Calu3 (cell line): ENCODE measurements at regions not wholly inside any gene's neighbourhood (a gene's known extent, or its start where the extent isn't known, plus 50 kb on each side); places are given as distances from the start of the nearest gene placed in this dataset.

ENCODE experiments used
- BruUV-seq: library from RNA; stranded (reverse); fragments of 400-500 nt; replicated peaks from 2 replicates; lab custom pipeline; 2021; lab: Mats Ljungman, UMichigan
- CTCF ChIA-PET: fragments of 300-600 bp; sonication (Branson Sonifier 250); formaldehyde crosslinking; loops from one replicate; lab custom pipeline; 2022; ENCODE audit warnings: antibody characterized with exemption; lab: Charles Lee
- DNase-seq: peaks from one replicate; pipeline ENCODE4 v3.0.0; 2022
- H3K27ac Mint-ChIP-seq: one replicate; pipeline ENCODE4 v1.8.0; 2022; ENCODE audit warnings: mixed read lengths; ENCODE audit not compliant: unreplicated experiment
- H3K27me3 Mint-ChIP-seq: one replicate; pipeline ENCODE4 v1.8.0; 2022; ENCODE audit warnings: mixed read lengths; ENCODE audit not compliant: unreplicated experiment
- H3K36me3 Mint-ChIP-seq: one replicate; pipeline ENCODE4 v1.8.0; 2022; ENCODE audit warnings: mild to moderate bottlenecking, moderate library complexity, mixed read lengths; ENCODE audit not compliant: insufficient read depth, unreplicated experiment
- H3K4me1 Mint-ChIP-seq: one replicate; pipeline ENCODE4 v1.8.0; 2022; ENCODE audit warnings: mild to moderate bottlenecking, low read depth, mixed read lengths; ENCODE audit not compliant: unreplicated experiment
- H3K4me3 Mint-ChIP-seq: one replicate; pipeline ENCODE4 v1.8.0; 2022; ENCODE audit warnings: mild to moderate bottlenecking, low read depth, moderate library complexity, mixed read lengths; ENCODE audit not compliant: unreplicated experiment
- H3K9me3 Mint-ChIP-seq: one replicate; pipeline ENCODE4 v1.8.0; 2022; ENCODE audit warnings: low read depth, mixed read lengths; ENCODE audit not compliant: unreplicated experiment
- CTCF ChIP-seq: fragments of 200-600 bp; IDR thresholded peaks from one replicate; pipeline ENCODE4 v1.8.0; 2022; ENCODE audit warnings: antibody characterized with exemption; ENCODE audit not compliant: unreplicated experiment
- intact Hi-C: fragments of 100-400 bp; cut with micrococcal nuclease; formaldehyde crosslinking; loops from one replicate; pipeline ENCODE4 v1.10.0; 2022; ENCODE audit not compliant: unreplicated experiment

DNA sequence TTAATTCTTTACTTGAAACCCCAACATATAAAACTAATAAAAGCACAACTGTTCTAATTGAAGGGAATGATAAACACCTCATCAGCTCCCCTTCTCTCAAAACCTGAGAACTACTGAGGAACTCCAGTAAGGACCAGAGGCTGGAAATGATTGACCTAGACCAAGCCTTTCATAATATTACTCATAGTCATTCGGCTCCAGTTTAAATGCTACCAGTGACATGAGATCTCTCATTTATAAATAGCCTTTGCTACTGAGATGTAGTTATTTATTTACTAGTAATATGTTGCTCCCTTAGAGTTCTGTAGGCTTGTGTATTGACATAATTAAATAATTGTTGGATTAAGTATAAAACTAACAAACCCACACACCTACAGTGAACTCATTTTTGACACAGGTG lies 209.8 kb upstream of the PRMT6 start:
- H3K27me3 Mint-ChIP-seq, result no peaks in the 10 kb centered on the region
- no TSS peak for BruUV-seq

GRCh38 chr1:106861110-106861509 lies 195.4 kb upstream of the PRMT6 start:
- intact Hi-C loops, result no loop called here
- H3K4me3 Mint-ChIP-seq, result no peak overlapping the region
- H3K4me1 Mint-ChIP-seq, result no peaks in the 10 kb centered on the region
- DNase-seq, result no peak
- TF ChIP-seq CTCF, result no peak
- H3K9me3 Mint-ChIP-seq, result peaks cover 5% of the 10 kb centered on the region
- no peak overlapping the region for H3K27ac Mint-ChIP-seq
- no TSS peak for BruUV-seq
- no peaks in the 10 kb centered on the region for H3K27me3 Mint-ChIP-seq
- no peaks in the 10 kb centered on the region for H3K36me3 Mint-ChIP-seq
- CTCF ChIA-PET, result no interaction called here

More for the DNA sequence above, 209.8 kb upstream of the PRMT6 start:
- H3K4me3 Mint-ChIP-seq, result no peak overlapping the region
- TF ChIP-seq CTCF, result no peak
- no peak overlapping the region for H3K27ac Mint-ChIP-seq
- H3K4me1 Mint-ChIP-seq, result peaks cover 21% of the 10 kb centered on the region
- CTCF ChIA-PET, result no interaction called here
- DNase-seq, result no peak
- intact Hi-C loops, result no loop called here
- no peaks in the 10 kb centered on the region for H3K36me3 Mint-ChIP-seq
- no peaks in the 10 kb centered on the region for H3K9me3 Mint-ChIP-seq

GRCh38 chr1:106868828-106869227 lies 187.6 kb upstream of the PRMT6 start:
- no peaks in the 10 kb centered on the region for H3K36me3 Mint-ChIP-seq
- DNase-seq, result no peak
- H3K27ac Mint-ChIP-seq, result no peak overlapping the region
- H3K4me3 Mint-ChIP-seq, result no peak overlapping the region
- intact Hi-C loops, result no loop called here
- H3K4me1 Mint-ChIP-seq, result no peaks in the 10 kb centered on the region
- CTCF ChIA-PET, result no interaction called here
- BruUV-seq, result no TSS peak
- peaks cover 10% of the 10 kb centered on the region for H3K9me3 Mint-ChIP-seq
- TF ChIP-seq CTCF, result no peak
- H3K27me3 Mint-ChIP-seq, result no peaks in the 10 kb centered on the region

DNA sequence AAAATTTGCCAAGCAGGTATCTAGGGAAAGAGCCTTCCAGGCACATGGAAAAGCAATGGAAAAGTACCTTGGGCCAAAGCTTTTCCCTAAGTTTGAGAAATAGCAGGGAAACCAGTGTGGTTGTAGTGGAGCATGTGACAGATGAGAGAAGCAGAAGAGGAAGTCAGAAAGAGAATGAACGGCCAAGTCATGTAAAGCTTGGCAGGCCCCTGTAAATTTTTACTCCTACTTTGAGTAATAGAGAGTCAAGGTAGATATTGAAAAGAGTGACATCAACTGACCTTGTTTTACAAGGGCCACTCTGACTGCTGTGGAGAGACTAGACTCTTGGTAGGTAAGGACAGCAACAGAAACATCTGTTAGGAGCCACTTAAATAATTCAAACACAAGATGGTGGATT lies 180.9 kb upstream of the PRMT6 start:
- no peak for DNase-seq
- Mint-ChIP-seq H3K9me3 (peaks cover 7% of the 10 kb centered on the region), H3K27ac (no peak overlapping the region), H3K36me3 (no peaks in the 10 kb centered on the region), H3K4me1 (no peaks in the 10 kb centered on the region), H3K4me3 (no peak overlapping the region), H3K27me3 (no peaks in the 10 kb centered on the region)
- intact Hi-C loops, result loop anchor here (10.0 kb wide), 1 partner anchor 231 kb away; no protein-coding TSS in a partner anchor
- no peak for TF ChIP-seq CTCF
- no TSS peak for BruUV-seq
- CTCF ChIA-PET, result no interaction called here
